ENCODE measurements at regions not wholly inside any gene's neighbourhood (a gene's known extent, or its start where the extent isn't known, plus 50 kb on each side); places are given as distances from the start of the nearest gene placed in this dataset.

DNA sequence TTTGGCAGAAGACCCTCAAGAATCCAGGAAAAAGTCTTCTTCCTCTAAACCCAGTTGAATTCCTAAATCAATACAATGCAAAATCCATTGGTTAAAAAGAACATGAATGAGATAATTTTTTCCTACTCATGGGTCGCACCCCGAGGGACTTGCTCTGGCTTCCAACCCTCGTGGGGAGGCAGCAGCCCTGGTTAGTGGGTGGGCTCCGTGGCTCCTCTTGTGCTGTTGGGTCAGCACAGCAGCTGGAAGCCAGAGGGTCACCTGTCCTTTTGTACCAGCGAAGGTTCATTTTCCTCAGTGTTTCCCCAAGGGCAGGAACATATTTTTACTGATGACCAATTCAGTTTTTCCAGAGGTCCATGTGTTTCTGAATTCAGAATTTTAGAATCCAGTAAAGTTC, 120.6 kb upstream of the S1PR3 start:
- TF ChIP-seq KDM1A (IDR thresholded peaks at IDR 0.05; ENCODE audit: borderline replicate concordance, low read length): no peak
- no peak for TF ChIP-seq SP1 (IDR thresholded peaks at IDR 0.05; ENCODE audit: low read depth, low read length)
- no peak for TF ChIP-seq CHD2 (IDR thresholded peaks at IDR 0.05; ENCODE audit: low read length)
- no peak for TF ChIP-seq RFX5 (IDR thresholded peaks at IDR 0.05; ENCODE audit: borderline replicate concordance, low read depth, low read length)
- no peak for TF ChIP-seq GABPA (IDR thresholded peaks at IDR 0.05; ENCODE audit: borderline replicate concordance, insufficient read depth, low read length)
- no peak overlapping the region for H2AFZ ChIP-seq (ENCODE audit: low read length)
- no peak overlapping the region for H2BK5ac ChIP-seq (ENCODE audit: low read depth, low read length)
- H4K20me1 ChIP-seq (replicated peaks in 1 of 2; ENCODE audit: control insufficient read depth in 1 of 2, insufficient read depth in 2 of 2, low read length in 2 of 2): no peaks in the 10 kb centered on the region
- H3K23me2 ChIP-seq (ENCODE audit: low read depth, low read length): no peaks in the 10 kb centered on the region
- no peak overlapping the region for H3K4me2 ChIP-seq (ENCODE audit: insufficient read depth in 1 of 2, low read depth in 2 of 2, low read length in 2 of 2)
- no peak overlapping the region for H3K9ac ChIP-seq (replicated peaks in 1 of 4; ENCODE audit: extremely low read depth in 1 of 4, low read depth in 3 of 4, low read length in 3 of 4)
- peaks cover 0 to 5% of the 10 kb centered on the region in 2 experiments; a peak in 2 of 4 replicates for H3K9me3 ChIP-seq (ENCODE audit: insufficient read depth in 2 of 2, low read depth in 1 of 2, low read length in 1 of 2)
- ChIA-PET CTCF (ENCODE audit: partially characterized antibody) (interaction anchor here (0.6 kb wide), 1 partner anchor 50 kb away, joined by 3 read pairs; no protein-coding TSS in a partner anchor), POLR2A (ENCODE audit: partially characterized antibody) (no interaction called here)
- H3K27me3 ChIP-seq (replicated peaks in 1 of 4; ENCODE audit: control insufficient read depth in 3 of 4, extremely low read depth in 1 of 4, insufficient read depth in 3 of 4, low read length in 3 of 4): no peaks in the 10 kb centered on the region
- H3K79me1 ChIP-seq (ENCODE audit: low read depth, low read length): no peaks in the 10 kb centered on the region
- no peak overlapping the region for H3K14ac ChIP-seq (ENCODE audit: insufficient read length)
- H2BK12ac ChIP-seq (ENCODE audit: low read depth, low read length): no peak overlapping the region
- no peak overlapping the region for H3K4me3 ChIP-seq (ENCODE audit: extremely low read depth in 1 of 4, insufficient read depth in 2 of 4, low read depth in 3 of 4, low read length in 4 of 4)
- no peak overlapping the region for H2BK20ac ChIP-seq (ENCODE audit: low read length)
- H4K5ac ChIP-seq (ENCODE audit: insufficient read length, low read depth, low read length): no peak overlapping the region
- H3K27ac ChIP-seq (ENCODE audit: low read depth, low read length): no peak overlapping the region
- H3K4ac ChIP-seq (replicated peaks; ENCODE audit: insufficient read length, low read depth, low read length): no peak overlapping the region
- no peak overlapping the region for H2BK15ac ChIP-seq (ENCODE audit: low read length)
- FAIRE-seq: no peak
- DNase-seq (ENCODE audit: low read depth in 1 of 2, low spot score in 2 of 2): no peak
- no peak overlapping the region for H3K18ac ChIP-seq (ENCODE audit: extremely low read depth, low read length)
- no peaks in the 10 kb centered on the region for H3K36me3 ChIP-seq (ENCODE audit: control insufficient read depth in 2 of 4, insufficient read depth in 4 of 4, low read length in 3 of 4)
- H2AK5ac ChIP-seq (ENCODE audit: low read depth, low read length): no peak overlapping the region
- H4K91ac ChIP-seq (replicated peaks; ENCODE audit: insufficient read length, low read length): no peak overlapping the region
- H2BK120ac ChIP-seq (replicated peaks; ENCODE audit: low read depth, low read length): no peak overlapping the region
- no peaks in the 10 kb centered on the region for H3K79me2 ChIP-seq (ENCODE audit: control insufficient read depth in 1 of 2, insufficient read depth in 2 of 2, low read length in 2 of 2)
- H4K8ac ChIP-seq (ENCODE audit: extremely low read depth, insufficient read depth, low read length): no peak overlapping the region
- no peak overlapping the region for H3K23ac ChIP-seq (ENCODE audit: insufficient read length)
- H3K4me1 ChIP-seq (replicated peaks in 1 of 4; ENCODE audit: control insufficient read depth in 3 of 4, insufficient read depth in 4 of 4, low read length in 3 of 4): no peaks in the 10 kb centered on the region
- WGBS, 2 experiments (ENCODE audit: extremely low coverage in 1 of 2, insufficient coverage in 1 of 2, insufficient read length in 1 of 2, insufficient replicate concordance in 2 of 2, low coverage in 1 of 2, low lambda C conversion rate in 2 of 2, missing lambda C conversion rate in 1 of 2): 86% methylated on average over 5 of the region's 5 CpGs; no CpG with 5 or more reads in 1 of the 2 experiments
- no peak overlapping the region for H3K56ac ChIP-seq (replicated peaks; ENCODE audit: insufficient read length, low read depth, low read length)

Data from H1 (cell line).